ENCODE measurements at regions not wholly inside any gene's neighbourhood (a gene's known extent, or its start where the extent isn't known, plus 50 kb on each side); places are given as distances from the start of the nearest gene placed in this dataset.

DNA sequence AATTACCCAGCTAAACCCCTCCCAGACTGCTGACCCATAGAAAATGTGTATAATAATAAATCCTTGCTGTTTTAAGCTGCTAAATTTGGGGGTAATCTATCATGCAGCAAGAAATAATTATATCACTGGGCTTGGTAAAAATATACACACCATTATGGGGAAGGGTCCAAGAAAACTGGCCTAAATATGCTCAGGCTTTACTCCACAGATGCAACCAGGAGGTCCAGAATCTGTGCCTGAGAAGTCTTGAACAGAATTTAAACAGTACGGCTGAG is 102.5 kb upstream of the SLC44A1 start:
- DNase-seq (ENCODE audit: low read depth in 3 of 3, low spot score in 2 of 3) = no peak

DNA sequence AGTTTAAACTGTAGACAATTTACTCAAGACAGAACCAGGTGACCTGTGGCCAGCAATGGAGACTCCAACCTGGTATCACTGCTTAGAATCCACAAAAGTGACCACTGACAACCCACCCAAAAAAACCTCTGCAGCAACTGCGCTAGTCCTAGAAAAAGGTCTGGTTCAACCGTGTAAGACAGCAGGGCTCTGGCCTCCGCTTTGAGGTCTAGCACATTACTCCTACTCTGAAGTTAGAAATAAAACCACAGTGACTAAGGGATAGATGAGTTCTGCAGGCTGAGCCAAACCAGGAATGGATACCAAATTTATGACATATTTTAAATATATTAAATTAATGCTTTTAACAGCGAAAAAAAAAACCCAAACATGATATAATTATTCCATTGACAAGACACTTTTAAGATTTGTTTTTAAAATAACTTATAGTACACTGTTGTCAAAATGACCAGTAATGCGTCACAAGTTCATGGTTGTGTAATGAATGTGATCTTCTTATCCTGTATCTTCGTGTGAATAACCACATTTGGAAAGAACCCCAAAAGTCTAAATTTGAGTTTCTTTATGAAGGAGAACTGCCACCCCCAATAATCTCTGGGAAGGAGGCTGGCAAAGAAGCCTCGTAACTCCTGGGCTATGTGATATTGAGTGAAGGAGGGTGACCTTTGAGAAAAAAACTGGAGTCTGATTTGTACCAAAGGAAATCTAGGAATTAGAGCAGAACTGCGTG is 101.9 kb upstream of the SLC44A1 start:
- no peak for DNase-seq (ENCODE audit: low read depth in 3 of 3, low spot score in 2 of 3)

DNA sequence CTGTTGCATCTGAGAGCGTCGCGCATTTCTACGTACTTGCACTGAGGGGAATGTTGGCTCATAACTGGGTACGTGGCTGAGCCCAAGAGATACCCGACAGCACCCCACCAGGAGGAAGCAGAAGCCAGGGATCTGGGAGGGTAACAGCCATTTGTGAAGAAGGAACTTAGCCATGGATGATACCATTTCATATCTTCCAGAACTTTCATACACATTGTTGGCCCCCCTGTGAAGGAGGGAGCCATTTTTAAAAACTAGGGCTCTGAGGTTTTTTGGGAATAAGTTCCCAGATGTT is 101.4 kb upstream of the SLC44A1 start:
- no peak for DNase-seq (ENCODE audit: low read depth in 3 of 3, low spot score in 2 of 3)

DNA sequence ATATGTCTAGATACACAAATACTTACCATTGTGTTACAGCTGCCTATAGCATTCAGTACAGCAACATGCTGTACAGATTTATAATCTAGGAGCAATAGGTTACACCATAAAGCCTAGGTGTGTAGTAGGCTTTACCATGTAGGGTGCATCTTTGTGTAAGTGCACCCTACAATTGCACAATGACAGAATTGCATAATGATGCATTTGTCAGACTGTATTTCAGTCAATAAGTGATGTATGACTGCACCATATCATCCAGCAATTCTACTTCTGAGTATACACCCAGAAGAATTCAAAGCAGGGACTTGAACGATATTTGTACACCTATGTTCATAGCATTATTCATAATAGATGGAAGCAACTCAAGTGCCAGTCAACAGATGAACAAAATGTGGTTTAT is 100.4 kb upstream of the SLC44A1 start:
- DNase-seq (ENCODE audit: low read depth in 3 of 3, low spot score in 2 of 3) = no peak

DNA sequence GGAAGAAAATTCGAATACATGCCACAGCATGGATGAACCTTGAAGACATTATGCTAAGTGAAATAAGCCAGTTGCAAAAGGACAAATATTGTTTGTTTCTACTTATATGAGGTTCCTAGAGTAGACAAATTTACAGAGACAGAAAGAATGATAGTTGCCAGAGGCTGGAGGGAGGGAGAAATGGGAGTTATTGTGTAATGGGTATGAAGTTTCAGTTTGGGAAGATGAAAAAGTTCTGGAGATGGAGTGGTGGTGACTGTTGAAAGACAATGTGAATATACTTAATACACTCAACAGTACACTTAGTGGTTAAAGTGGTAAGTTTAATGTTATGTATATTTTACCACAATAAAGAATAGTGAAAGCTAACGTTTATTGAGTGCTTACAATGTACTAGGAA is 99.6 kb upstream of the SLC44A1 start:
- no peak for DNase-seq (ENCODE audit: low read depth in 3 of 3, low spot score in 2 of 3)

DNA sequence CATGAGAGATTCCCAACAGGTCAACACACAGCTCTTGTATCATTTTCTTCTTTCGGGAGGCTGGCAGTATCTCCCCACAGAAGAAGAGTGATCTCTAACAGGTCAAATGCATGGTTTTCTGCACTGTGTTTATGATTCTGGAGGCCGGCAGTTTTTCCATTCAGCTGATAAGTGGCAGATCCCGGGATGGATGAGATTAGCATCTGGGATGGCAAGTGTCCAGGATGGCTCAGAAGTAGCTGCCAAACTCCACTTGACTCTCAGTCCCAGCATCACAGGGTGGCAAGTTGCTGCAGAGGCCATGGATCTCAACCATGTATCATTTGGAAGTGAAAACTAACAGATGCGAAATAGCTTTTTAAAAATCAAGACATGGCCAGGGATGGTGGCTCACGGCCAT is 97.8 kb upstream of the SLC44A1 start:
- no peak for DNase-seq (ENCODE audit: low read depth in 3 of 3, low spot score in 2 of 3)

DNA sequence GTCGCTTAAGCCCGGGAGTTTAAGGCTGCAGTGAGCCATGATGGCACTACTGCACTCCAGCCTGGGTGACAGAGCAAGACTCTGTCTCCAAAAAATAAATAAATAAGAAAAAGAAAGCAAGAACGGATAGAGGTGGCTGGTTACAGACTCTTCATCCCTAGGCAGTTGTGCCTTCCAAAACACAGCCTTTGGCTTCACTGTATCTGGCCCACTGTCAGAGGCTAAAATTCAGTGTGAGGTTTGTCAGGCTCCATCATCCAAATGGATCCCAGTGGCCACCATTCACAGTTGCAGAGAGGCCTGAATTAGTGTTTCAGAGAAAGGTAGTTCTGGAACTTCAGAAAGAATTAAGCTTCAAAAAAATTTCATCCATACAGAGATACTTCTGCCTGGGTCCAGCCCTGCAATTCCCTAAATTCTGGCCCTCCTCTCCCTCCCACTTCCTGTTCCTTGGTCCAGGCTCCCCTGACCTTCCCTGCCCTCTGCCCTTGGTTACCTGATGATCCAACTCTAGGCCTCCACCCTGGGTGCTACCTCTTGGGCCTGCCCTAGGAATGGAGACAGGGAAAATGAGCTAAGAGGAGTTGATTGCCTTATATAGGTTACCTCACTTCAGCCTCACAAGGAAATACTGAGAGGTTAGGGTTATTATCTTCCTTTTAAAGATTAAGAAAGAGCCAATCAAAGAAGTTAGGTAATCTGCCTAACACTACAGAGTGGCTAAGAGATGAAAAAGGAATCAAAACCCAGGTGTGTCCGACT is 97.2 kb upstream of the SLC44A1 start:
- DNase-seq (ENCODE audit: low read depth in 3 of 3, low spot score in 2 of 3) = no peak

DNA sequence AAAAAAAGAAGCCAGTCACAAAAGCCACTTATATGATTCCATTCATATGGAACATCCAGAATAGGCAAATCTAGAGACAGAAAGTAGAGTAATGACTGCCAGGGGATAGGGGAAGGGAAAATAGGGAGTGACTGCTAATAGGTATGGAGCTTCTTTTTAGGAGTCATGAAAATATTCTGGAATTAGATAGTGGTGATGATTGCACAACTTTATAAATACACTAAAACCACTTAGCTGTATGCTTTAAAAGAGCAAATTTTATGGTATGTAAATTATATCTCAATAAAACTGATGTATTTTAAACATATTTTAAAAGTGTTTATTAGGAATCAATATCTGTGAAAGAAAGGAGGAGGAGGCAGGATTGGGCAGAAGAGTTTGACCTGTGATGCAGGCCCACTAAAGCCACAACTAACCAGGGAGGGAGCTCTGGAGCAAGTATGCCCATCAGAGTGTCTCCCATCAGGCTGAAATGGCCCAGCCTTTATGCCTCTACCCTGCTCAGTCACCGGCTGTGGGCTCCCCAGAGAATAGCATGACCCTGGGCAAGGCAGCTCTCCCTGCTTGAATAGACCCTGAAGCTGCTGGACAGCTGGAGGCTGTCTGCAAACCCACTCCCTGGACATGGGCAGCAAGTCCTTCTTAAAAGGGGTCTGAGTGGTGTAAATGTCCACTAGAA is 96.0 kb upstream of the SLC44A1 start:
- DNase-seq (ENCODE audit: low read depth in 3 of 3, low spot score in 2 of 3) = no peak

DNA sequence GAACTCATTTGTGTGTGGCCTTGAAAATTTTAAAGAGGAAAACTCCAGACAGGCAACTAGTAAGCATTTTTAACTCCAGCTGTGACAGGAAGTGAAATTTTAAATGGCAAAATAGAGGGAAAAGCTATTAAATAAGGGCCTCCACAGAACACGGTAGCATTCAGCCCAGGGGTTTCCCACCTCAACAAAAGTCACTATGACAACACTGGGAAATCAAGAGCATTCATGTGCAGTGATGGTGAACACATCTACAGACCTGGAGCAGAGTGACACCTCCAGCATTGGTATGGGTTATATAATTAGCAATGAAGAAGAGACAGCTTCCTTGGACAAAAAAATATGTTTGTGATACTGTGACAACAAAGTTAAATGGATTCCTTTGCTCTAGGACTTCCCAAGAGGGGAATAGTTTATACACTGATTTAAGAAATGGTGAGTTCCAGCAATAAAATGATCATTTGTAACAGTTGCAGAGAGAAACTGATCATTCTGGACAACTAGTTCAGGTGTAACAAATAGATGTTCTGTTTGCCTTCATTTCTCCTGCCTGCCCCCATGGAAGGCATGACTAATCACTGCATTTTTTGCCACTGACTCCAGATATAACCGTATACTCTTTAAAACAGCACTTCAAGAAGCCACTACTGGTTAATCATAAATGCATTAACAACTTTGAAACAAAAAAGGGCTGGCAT is 93.3 kb upstream of the SLC44A1 start:
- DNase-seq (ENCODE audit: low read depth in 3 of 3, low spot score in 2 of 3) = no peak

DNA sequence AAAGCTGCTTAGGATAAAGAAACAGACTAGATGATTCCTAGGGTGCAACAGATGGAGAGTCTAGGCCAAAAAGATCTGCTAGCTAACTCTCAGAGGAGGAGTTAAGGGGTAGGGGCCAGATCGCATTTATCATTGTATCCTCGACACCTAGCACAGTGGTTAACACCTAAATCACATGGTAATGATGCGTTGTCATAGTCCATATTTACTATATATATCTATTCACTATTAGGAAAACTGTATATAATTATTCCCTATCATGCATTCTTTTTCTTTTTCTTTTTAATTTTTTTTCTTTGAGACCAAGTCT is 92.8 kb upstream of the SLC44A1 start:
- DNase-seq (ENCODE audit: low read depth in 3 of 3, low spot score in 2 of 3) = no peak

DNA sequence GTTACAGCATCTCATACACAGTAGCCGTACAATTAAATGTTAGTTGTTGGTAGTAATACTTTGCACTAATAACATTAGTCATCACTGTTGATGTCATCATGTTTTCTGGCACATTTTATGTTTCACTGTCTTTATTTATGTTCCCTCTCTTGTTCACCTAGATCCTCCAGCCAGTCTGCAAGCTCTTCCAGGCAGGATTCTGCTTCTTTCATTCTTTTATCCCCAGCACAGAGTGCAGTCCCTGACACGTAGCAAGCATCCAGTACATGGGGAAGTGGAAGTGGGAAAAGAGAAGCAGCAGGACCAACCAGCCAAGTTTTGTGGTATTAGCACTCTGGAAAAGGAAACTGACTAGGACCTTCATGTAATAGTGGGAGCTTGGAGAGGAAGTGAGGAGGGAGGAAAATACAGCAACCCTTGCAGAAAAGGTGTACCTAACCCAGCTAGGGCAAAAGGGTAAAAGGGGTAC is 89.7 kb upstream of the SLC44A1 start:
- DNase-seq (ENCODE audit: low read depth in 3 of 3, low spot score in 2 of 3) = no peak

DNA sequence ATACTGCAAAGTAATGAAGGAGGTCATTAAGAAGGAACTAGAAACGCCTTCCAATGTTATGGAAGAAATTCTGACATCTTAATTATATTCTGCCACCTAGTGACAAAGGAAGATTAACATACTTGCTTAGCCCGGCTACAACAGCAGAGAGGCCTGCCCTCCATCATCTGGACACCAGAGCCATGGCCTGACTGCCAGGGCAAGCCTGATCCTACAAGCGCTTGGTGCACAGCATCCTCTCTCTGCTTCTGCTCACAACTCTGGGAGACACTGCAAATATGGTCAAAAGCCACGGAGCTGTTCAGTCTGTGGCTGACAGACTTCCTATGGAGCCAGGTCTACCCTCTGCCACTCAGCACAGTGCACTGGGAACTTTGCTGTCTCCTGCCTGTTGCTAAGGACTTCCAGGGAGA is 87.3 kb upstream of the SLC44A1 start:
- peak in 2 of 3 donors; percentile 38 to 61 for DNase-seq (ENCODE audit: low read depth in 3 of 3, low spot score in 2 of 3)

DNA sequence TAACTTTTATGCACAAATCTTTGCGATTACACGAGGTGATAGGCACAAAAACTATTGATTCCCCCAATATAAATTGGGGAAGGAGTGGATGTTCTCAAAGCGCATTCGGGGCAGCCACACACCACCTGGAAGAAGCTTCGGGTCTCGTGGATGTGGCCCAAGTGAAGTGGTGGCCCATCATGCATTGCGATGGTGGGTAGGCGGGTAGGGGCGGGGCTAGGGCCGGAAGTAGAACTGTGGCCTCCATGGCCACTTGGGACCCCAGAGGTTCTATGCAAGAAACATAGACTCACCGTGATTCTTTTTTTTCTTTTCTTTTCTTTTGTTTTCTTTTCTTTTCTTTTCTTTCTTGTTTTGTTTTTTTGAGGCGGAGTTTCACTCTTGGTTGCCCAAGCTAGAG is 86.4 kb upstream of the SLC44A1 start:
- no peak for DNase-seq (ENCODE audit: low read depth in 3 of 3, low spot score in 2 of 3)

DNA sequence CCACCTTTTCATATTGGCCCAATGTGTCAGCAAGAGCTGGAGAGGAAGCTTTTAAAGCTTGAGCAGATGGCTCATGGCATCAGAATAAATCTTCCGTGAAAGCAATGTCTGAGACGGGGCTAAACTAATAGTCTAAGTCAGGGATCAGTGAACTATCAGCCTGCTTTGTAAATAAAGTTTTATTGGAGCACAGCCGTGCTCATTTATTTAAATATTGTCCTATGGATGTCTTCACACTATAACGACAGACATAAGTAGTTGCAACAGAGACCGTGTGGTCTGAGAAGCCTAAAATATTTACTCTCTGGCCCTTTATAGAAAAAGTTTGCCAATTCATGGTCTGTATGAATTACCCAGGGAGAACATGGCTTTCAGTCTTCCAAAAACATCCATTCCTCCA is 85.6 kb upstream of the SLC44A1 start:
- DNase-seq (ENCODE audit: low read depth in 3 of 3, low spot score in 2 of 3) = no peak

DNA sequence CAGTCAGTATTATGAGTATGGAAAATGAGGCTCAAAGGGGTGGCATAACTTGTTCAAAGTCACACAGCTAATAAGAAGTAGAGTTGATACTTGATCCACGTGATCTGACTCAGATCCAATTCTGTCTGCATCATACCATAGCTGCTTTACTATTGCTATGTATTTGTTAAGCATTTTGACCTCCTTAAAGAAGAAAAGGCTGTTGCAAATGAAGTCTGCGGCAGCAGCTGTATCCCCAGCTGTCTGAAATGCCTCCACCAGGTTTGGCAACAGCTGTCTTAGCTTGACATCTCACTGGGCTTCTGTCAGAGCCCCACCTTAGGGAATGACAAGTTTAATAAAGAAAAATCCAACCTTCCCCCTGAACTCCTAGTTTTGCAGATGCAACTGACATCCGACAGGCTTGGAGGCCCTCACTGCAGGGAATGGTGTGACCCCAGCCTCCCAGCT is 75.6 kb upstream of the SLC44A1 start:
- DNase-seq (ENCODE audit: low read depth in 3 of 3, low spot score in 2 of 3) = no peak

DNA sequence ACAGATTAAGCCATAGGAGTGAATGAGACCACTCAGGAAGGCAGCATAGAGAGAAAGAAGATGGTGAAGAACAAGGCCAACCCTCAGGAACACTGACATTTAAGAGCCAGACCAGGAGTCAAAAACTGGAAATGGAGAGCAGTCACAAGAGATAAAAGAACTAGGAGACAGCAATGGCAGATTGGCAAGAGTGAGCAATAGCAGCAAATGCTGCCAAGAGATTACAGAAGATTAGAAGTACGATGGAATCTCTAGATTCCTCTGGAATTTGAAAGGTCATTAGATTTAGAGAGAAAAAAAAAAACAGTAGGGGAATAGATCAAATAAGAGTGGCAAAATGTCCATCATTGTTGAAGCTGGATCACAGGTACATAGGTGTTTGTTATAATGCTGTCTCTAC is 73.4 kb upstream of the SLC44A1 start:
- DNase-seq (ENCODE audit: low read depth in 3 of 3, low spot score in 2 of 3) = no peak

DNA sequence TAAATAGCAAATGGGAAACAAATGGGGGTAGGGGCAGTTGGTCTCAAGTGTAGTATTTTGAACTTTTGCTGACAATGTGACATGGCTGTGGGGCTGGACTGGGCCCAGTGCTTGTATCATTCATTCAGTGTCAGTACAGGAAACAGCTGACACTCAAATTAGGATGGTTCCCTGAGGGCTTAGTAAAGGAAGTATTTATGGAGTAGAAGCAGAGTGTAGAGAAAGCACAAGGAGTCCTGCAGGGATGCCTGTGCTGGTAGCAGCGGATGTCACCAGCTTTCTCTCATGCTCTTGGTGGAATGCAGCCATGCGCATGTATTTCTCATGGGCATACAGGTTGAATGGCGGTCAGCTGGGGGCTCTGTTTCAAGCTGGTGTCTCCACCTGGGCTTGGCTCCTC is 72.9 kb upstream of the SLC44A1 start:
- DNase-seq (ENCODE audit: low read depth in 3 of 3, low spot score in 2 of 3) = no peak

DNA sequence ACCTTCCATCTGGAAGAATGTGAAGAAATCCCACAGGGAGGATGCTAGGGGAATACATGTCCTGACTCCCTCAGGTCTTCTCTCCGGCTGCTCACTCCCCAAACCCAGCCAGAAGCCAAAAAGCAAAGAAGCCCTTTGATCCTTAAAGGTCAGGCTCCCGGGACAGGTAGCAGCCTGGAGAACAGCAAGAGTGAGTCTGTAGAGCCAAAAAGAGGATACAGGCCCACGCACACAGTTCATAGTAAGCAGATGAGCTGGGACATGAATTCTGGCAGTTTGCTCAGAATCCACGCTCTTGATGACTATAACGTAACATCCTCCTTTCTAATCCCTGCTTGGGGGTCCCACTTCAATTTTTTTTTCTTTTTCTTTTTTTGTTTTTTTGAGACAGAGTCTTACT is 72.0 kb upstream of the SLC44A1 start:
- DNase-seq (ENCODE audit: low read depth in 3 of 3, low spot score in 2 of 3) = no peak

DNA sequence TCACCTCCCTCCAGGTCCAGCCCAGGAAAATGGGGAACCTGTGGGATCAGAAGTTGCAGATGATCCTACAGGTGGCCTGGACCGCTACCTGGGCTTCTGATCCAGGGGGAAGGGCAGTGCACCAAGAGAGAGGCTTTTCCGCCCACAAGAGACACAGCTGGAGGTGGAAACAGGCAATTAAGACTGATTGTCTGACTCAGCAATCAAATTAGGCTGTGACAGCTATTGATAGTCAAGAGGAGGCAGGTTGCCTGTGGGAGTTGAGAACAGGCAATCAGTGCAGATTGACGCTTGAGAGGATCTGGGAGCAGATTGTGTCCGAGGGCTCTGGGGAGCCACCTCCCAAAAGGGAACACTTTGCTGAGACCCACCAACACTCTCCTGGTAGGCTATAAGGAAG is 71.1 kb upstream of the SLC44A1 start:
- no peak for DNase-seq (ENCODE audit: low read depth in 3 of 3, low spot score in 2 of 3)

DNA sequence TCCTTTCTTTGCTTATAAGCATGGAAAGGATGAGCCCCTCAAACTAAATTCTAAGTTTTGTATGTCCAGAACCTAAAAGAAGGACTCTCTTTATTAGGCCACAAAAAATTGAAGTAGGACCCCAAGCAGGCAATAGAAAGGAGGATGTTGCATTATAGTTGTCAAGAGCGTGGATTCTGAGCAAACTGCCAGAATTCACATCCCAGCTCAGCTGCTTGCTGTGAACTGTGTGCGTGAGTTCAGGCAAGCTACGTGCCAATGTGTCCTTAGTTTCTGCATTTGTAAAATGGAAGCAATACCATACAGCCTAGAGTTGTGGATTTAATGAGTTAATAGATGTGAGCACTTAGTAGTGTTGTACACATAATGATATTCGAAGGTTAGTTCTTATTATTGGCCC is 70.6 kb upstream of the SLC44A1 start:
- DNase-seq (ENCODE audit: low read depth in 3 of 3, low spot score in 2 of 3) = no peak

DNA sequence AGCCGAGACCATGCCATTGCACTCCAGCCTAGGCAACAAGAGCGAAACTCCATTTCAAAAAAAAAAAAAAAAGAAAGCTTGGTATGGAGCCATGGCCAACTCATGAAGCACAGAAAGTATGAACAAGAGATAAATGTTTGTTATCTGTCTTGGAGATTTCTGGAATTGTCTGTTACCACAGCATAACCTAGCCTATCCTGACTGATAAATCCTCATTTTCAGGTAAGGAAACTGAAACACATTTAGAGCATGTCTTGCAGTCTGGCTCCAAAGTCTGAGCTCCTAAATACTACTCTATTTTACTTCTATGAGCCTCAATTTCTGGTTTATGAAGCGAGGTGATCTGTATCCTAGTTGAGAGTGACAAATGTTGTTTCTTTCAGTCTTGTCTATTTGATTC is 68.3 kb upstream of the SLC44A1 start:
- DNase-seq (ENCODE audit: low read depth in 3 of 3, low spot score in 2 of 3) = no peak

DNA sequence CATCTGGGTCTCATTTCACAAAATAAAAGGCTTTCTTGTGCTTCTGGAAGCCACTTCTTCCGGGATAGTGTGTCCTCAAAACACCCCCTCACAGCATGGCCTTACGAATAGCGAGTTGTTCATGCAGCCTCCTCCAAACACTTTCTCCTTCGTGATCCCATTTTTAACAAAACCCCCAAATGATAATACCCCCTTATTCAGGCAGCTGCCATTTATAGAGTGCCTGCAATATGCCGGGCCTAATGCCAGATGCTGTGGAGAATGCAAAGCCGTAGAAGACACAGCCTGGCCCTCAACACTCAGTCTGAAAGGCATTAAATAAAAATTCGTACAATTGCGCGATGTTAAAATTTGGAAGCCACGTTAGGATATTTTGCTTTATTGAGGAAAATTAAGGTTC is 66.4 kb upstream of the SLC44A1 start:
- no peak for DNase-seq (ENCODE audit: low read depth in 3 of 3, low spot score in 2 of 3)
